Left colon (tissue), 2 donors: ENCODE measurements at regions not wholly inside any gene's neighbourhood (a gene's known extent, or its start where the extent isn't known, plus 50 kb on each side); places are given as distances from the start of the nearest gene placed in this dataset.

ENCODE experiments used
- ATAC-seq: fragments of 200-7000 bp; cut with Tn5 transposase; one replicate; pipeline ENCODE4 v1.9.1; 2020; ENCODE audit warnings: mild to moderate bottlenecking, moderate library complexity
- DNase-seq, 2 donors: peaks; one replicate each; pipeline ENCODE4 v3.0.0-alpha.2; 2020
- intact Hi-C, 2 donors: fragments of 100-400 bp; cut with DNase I in 1 of 2; cut with micrococcal nuclease in 1 of 2; formaldehyde crosslinking; loops; one replicate each; pipeline versions ENCODE4 v1.11.2 to v1.14.0; 2022; cut with DNase I, micrococcal nuclease
- microRNA-seq, 2 donors: library from miRNA; unstranded; fragments of <30 nt; microRNA quantifications; one replicate each; pipeline versions ENCODE4 v1.1.0 to v1.2.0, GENCODE V29; 2020
- donor health status: DM: no; HTN: no; CAD: no.
- donor health status: DM: yes; HTN: yes; CAD: no.

GRCh38 chr2:12642332-12642731, 74.4 kb upstream of the TRIB2 start:
- no peak for ATAC-seq
- intact Hi-C loops = no loop called here
- DNase-seq = no peak

GRCh38 chr2:12642859-12643258, 73.9 kb upstream of the TRIB2 start:
- intact Hi-C loops = no loop called here
- no peak for ATAC-seq
- DNase-seq = no peak

GRCh38 chr2:12649602-12650400, 66.9 kb upstream of the TRIB2 start:
- intact Hi-C loops = no loop called here
- no peak for ATAC-seq
- DNase-seq = peak in 1 of 2 donors; percentile 4

- intact Hi-C loops = no loop called here
- no peak for DNase-seq
- ATAC-seq = no peak
These were observed 65.1 kb upstream of the TRIB2 start for GRCh38 chr2:12651641-12652040.

- ATAC-seq (no peak), DNase-seq (no peak)
- intact Hi-C loops = no loop called here
These were observed 64.0 kb upstream of the TRIB2 start for GRCh38 chr2:12652723-12653122.

- ATAC-seq (no peak), DNase-seq (no peak)
- intact Hi-C loops = no loop called here
These were observed 59.2 kb upstream of the TRIB2 start for GRCh38 chr2:12657560-12657959.

GRCh38 chr2:12658310-12658945, 58.3 kb upstream of the TRIB2 start:
- ATAC-seq = no peak
- intact Hi-C loops = no loop called here

GRCh38 chr2:12661489-12661888, 55.2 kb upstream of the TRIB2 start:
- intact Hi-C loops = no loop called here
- no peak for DNase-seq
- ATAC-seq = no peak

More at GRCh38 chr2:12658310-12658945, 58.3 kb upstream of the TRIB2 start:
- DNase-seq = no peak

GRCh38 chr2:12663306-12664037, 53.3 kb upstream of the TRIB2 start:
- DNase-seq (no peak), ATAC-seq (no peak)
- intact Hi-C loops = no loop called here

GRCh38 chr2:12665334-12665733, 51.4 kb upstream of the TRIB2 start:
- DNase-seq (no peak), ATAC-seq (no peak)
- intact Hi-C loops = no loop called here

GRCh38 chr2:12666445-12666844, 50.3 kb upstream of the TRIB2 start:
- no peak for ATAC-seq
- no peak for DNase-seq
- intact Hi-C loops = no loop called here

Small RNAs in the stretch of these regions (microRNA-seq; reads per million reads assigned to microRNA genes)
- 0 to 2.7 reads per million in 2 donors for gene MIR3681
